ENCODE measurements at regions not wholly inside any gene's neighbourhood (a gene's known extent, or its start where the extent isn't known, plus 50 kb on each side); places are given as distances from the start of the nearest gene placed in this dataset.

- peaks cover 5% of the 10 kb centered on the region for H3K9me3 Mint-ChIP-seq
- H3K4me1 Mint-ChIP-seq: no peaks in the 10 kb centered on the region
- H3K27me3 Mint-ChIP-seq: no peaks in the 10 kb centered on the region
- DNase-seq: no peak
- no peak overlapping the region for H3K27ac Mint-ChIP-seq
- no peak overlapping the region for H3K4me3 Mint-ChIP-seq
- no peaks in the 10 kb centered on the region for H3K36me3 Mint-ChIP-seq
Measured at GRCh38 chr2:194769030-194769429, 888.0 kb upstream of the SLC39A10 start.

DNA sequence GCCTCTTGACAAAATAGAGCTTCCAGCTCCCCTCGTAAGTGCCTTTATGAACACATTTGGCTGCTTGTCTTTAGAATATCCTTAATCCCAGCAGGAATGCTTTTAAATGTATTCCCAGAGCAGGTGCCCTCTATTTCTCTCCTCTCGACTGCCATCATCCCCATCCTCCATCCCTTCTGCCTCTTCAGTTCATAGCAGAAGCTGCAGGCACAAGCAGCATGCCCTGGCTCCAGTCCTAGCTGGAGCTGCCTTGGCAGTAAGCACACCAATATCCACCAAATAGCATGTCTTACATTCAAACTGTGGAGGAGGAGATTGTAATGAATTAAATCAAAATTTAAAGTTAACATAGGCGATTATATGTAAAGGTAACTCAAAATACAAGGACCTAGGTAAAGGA is 891.3 kb upstream of the SLC39A10 start:
- H3K27ac Mint-ChIP-seq: no peak overlapping the region
- DNase-seq: no peak
- H3K27me3 Mint-ChIP-seq: peaks cover 4% of the 10 kb centered on the region
- H3K4me1 Mint-ChIP-seq: no peaks in the 10 kb centered on the region
- no peak overlapping the region for H3K4me3 Mint-ChIP-seq
- peaks cover 2% of the 10 kb centered on the region for H3K9me3 Mint-ChIP-seq
- H3K36me3 Mint-ChIP-seq: no peaks in the 10 kb centered on the region

- Mint-ChIP-seq H3K27me3 (no peaks in the 10 kb centered on the region), H3K4me3 (no peak overlapping the region), H3K4me1 (no peaks in the 10 kb centered on the region), H3K36me3 (no peaks in the 10 kb centered on the region), H3K9me3 (no peaks in the 10 kb centered on the region), H3K27ac (no peak overlapping the region)
- no peak for DNase-seq
Measured at GRCh38 chr2:194750926-194751325, 906.1 kb upstream of the SLC39A10 start.

DNA sequence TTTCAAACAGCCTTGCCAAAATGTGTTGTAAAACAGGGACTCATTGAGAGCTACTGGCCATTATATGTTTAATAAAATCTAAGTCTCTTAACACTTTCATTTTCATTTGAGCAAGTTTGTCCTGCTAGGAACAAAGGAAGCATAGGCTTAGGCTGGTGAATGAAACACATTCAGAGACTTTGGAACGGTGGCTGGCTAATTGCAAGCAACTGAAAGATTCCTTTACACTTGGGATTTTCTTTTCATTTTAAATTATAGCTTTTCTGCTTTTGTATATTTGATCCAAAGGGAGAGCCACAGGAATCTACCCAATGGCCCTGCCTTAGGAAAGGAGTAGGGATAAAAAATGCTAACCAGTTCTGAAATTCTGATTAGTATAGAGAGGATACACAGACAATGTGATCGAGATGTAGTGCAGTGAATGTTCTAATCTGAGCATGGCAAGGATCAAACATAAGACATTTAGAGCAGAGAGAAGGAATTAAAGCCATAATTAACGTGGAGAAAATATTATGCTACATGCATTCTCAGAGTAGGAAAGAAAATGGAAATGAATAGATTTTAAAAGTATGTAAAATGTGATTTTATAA is 911.4 kb upstream of the SLC39A10 start:
- no peak overlapping the region for H3K4me3 Mint-ChIP-seq
- no peaks in the 10 kb centered on the region for H3K9me3 Mint-ChIP-seq
- H3K36me3 Mint-ChIP-seq: no peaks in the 10 kb centered on the region
- H3K27ac Mint-ChIP-seq: no peak overlapping the region
- no peaks in the 10 kb centered on the region for H3K27me3 Mint-ChIP-seq
- no peaks in the 10 kb centered on the region for H3K4me1 Mint-ChIP-seq
- no peak for DNase-seq

DNA sequence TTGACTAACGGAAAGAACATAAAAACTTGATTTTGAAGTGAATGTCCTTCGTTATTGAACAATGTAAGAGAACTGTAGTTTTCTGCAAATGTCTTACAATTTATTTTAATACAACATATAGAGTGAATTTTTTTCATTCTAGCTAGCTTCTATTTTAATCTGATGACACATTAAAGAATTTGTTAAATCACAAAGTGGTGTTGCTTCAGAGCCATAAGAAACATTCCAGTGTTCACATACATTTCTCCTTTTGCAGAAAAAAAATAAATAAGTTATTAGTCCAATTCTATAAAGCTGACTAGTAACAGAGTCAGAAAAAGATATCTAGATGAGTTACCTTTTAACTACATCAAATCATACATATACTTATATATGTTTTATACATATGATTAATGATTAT is 914.3 kb upstream of the SLC39A10 start:
- DNase-seq: no peak
- no peaks in the 10 kb centered on the region for H3K36me3 Mint-ChIP-seq
- no peaks in the 10 kb centered on the region for H3K4me1 Mint-ChIP-seq
- no peaks in the 10 kb centered on the region for H3K27me3 Mint-ChIP-seq
- H3K9me3 Mint-ChIP-seq: no peaks in the 10 kb centered on the region
- H3K27ac Mint-ChIP-seq: no peak overlapping the region
- H3K4me3 Mint-ChIP-seq: no peak overlapping the region

DNA sequence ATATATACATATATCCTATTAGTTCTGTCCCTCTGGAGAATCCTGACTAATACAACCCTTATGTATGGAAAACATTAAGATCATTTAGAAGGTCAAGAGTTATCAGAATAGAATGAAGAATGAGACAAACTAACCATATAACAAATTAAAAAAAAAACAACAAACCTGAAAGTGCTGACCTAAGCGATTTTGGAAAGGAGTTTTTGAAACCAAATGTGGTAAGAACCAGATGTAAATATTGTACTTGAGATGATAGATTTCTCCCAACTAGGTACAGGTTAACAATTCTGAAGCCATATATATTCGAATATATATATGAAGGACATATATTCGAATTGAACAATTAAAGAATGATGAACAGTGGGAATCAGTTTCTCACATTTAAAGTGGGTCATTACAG is 917.8 kb upstream of the SLC39A10 start:
- H3K4me3 Mint-ChIP-seq: no peak overlapping the region
- no peaks in the 10 kb centered on the region for H3K4me1 Mint-ChIP-seq
- no peak for DNase-seq
- peaks cover 2% of the 10 kb centered on the region for H3K9me3 Mint-ChIP-seq
- H3K27ac Mint-ChIP-seq: no peak overlapping the region
- H3K36me3 Mint-ChIP-seq: no peaks in the 10 kb centered on the region
- H3K27me3 Mint-ChIP-seq: no peaks in the 10 kb centered on the region

- no peaks in the 10 kb centered on the region for H3K27me3 Mint-ChIP-seq
- no peak for DNase-seq
- no peaks in the 10 kb centered on the region for H3K36me3 Mint-ChIP-seq
- H3K27ac Mint-ChIP-seq: no peak overlapping the region
- no peaks in the 10 kb centered on the region for H3K4me1 Mint-ChIP-seq
- no peak overlapping the region for H3K4me3 Mint-ChIP-seq
- peaks cover 2% of the 10 kb centered on the region for H3K9me3 Mint-ChIP-seq
Measured at GRCh38 chr2:194735837-194736542, 921.0 kb upstream of the SLC39A10 start.

- H3K9me3 Mint-ChIP-seq: peaks cover under 1% of the 10 kb centered on the region
- H3K36me3 Mint-ChIP-seq: no peaks in the 10 kb centered on the region
- H3K4me3 Mint-ChIP-seq: no peak overlapping the region
- H3K27ac Mint-ChIP-seq: no peak overlapping the region
- no peaks in the 10 kb centered on the region for H3K27me3 Mint-ChIP-seq
- no peak for DNase-seq
- H3K4me1 Mint-ChIP-seq: no peaks in the 10 kb centered on the region
Measured at GRCh38 chr2:194730266-194730665, 926.8 kb upstream of the SLC39A10 start.

DNA sequence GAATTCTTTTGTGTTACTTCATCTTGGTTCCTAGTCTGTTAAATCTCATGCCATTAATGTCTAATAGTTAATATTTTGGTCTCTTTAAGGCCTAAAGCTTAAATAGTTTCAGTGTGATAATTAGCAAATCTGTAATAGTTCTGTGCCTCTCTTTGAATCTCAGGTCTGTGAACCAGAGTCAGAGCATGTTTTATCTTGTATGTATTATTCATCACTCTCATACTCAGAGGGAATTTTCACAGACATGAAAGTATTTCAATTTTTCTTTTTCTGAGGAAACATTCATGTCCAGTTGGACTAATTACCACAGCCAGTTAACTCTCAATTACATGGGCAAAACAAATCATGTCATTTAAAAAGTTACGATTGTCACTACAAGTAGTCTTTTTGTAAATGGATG is 931.9 kb upstream of the SLC39A10 start:
- no peak overlapping the region for H3K27ac Mint-ChIP-seq
- H3K36me3 Mint-ChIP-seq: no peaks in the 10 kb centered on the region
- no peak overlapping the region for H3K4me3 Mint-ChIP-seq
- no peaks in the 10 kb centered on the region for H3K4me1 Mint-ChIP-seq
- no peak for DNase-seq
- no peaks in the 10 kb centered on the region for H3K9me3 Mint-ChIP-seq
- H3K27me3 Mint-ChIP-seq: no peaks in the 10 kb centered on the region

DNA sequence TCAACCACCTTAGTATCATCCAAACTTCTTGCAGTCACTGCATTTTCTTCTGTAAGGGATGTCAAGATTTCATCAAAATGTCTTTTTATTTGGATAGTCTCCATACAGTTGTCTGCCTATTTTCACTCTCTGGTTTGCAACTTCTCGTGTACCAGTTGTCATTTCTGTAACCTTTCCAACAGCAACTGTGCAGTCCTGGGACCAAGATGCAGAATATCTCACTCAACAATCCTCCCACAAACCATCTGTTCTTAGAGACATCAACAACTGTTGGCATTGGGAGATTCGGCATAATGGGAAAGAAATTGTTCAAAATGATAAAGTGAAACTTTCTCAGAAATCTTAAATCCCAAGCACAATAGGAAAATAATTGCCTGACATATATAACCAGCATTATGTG is 933.6 kb upstream of the SLC39A10 start:
- H3K27me3 Mint-ChIP-seq: no peaks in the 10 kb centered on the region

GRCh38 chr2:194721227-194721626 is 935.8 kb upstream of the SLC39A10 start:
- Mint-ChIP-seq H3K27ac (no peak overlapping the region), H3K27me3 (no peaks in the 10 kb centered on the region), H3K36me3 (no peaks in the 10 kb centered on the region), H3K4me1 (no peaks in the 10 kb centered on the region), H3K4me3 (no peak overlapping the region), H3K9me3 (no peaks in the 10 kb centered on the region)
- no peak for DNase-seq

More for the DNA sequence above, 933.6 kb upstream of the SLC39A10 start:
- H3K4me3 Mint-ChIP-seq: no peak overlapping the region
- no peaks in the 10 kb centered on the region for H3K4me1 Mint-ChIP-seq
- H3K36me3 Mint-ChIP-seq: no peaks in the 10 kb centered on the region
- no peaks in the 10 kb centered on the region for H3K9me3 Mint-ChIP-seq
- H3K27ac Mint-ChIP-seq: no peak overlapping the region
- no peak for DNase-seq

DNA sequence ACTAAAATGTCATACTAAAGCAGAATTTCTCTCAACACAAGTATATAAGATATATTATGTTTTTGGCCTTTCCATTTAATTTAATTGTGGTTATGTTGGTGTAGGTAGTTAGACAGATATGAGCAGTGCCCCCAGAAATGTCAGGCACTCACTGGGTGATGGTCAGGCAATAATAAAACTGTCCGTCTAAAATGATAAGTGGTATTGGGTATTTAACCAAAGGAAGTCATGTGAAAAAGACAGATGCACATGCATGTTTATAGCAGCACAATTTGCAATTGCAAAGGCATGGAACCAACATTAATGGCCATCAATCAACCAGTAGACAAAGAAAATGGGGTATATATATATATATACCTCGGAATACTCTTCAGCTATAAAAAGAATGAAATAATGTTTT is 936.6 kb upstream of the SLC39A10 start:
- DNase-seq: no peak
- no peak overlapping the region for H3K4me3 Mint-ChIP-seq
- H3K9me3 Mint-ChIP-seq: no peaks in the 10 kb centered on the region
- H3K4me1 Mint-ChIP-seq: no peaks in the 10 kb centered on the region
- H3K27ac Mint-ChIP-seq: no peak overlapping the region
- no peaks in the 10 kb centered on the region for H3K36me3 Mint-ChIP-seq
- H3K27me3 Mint-ChIP-seq: no peaks in the 10 kb centered on the region

GRCh38 chr2:194718881-194719280 is 938.1 kb upstream of the SLC39A10 start:
- Mint-ChIP-seq H3K4me3 (no peak overlapping the region), H3K36me3 (no peaks in the 10 kb centered on the region)

GRCh38 chr2:194714541-194714940 is 942.5 kb upstream of the SLC39A10 start:
- Mint-ChIP-seq H3K27me3 (no peaks in the 10 kb centered on the region), H3K4me1 (no peaks in the 10 kb centered on the region), H3K9me3 (no peaks in the 10 kb centered on the region), H3K36me3 (no peaks in the 10 kb centered on the region), H3K4me3 (no peak overlapping the region), H3K27ac (no peak overlapping the region)
- DNase-seq: no peak

More at GRCh38 chr2:194718881-194719280, 938.1 kb upstream of the SLC39A10 start:
- no peak overlapping the region for H3K27ac Mint-ChIP-seq
- no peaks in the 10 kb centered on the region for H3K4me1 Mint-ChIP-seq
- H3K9me3 Mint-ChIP-seq: no peaks in the 10 kb centered on the region
- no peaks in the 10 kb centered on the region for H3K27me3 Mint-ChIP-seq
- DNase-seq: no peak

DNA sequence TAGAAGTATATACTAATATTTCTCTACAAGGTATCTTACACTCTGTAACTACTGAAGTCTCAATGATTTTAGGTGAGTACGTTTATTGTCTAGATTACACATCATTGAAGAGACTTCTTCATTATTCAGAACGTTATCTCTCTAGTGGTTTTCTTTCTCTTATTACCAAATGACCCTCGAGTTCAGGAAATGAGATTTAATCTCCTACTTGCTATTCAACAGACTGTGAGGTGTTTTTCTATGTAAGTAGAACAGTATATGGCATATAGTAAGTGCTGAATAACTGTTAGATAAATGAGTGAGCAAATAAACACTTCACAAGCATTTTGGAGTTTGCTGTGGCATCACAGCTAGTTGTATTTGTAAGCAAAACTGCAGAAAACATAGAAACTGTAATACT is 947.2 kb upstream of the SLC39A10 start:
- Mint-ChIP-seq H3K9me3 (no peaks in the 10 kb centered on the region), H3K36me3 (no peaks in the 10 kb centered on the region), H3K27me3 (no peaks in the 10 kb centered on the region), H3K27ac (no peak overlapping the region), H3K4me3 (no peak overlapping the region), H3K4me1 (no peaks in the 10 kb centered on the region)
- no peak for DNase-seq

- no peak overlapping the region for H3K4me3 Mint-ChIP-seq
- no peaks in the 10 kb centered on the region for H3K27me3 Mint-ChIP-seq
- no peaks in the 10 kb centered on the region for H3K9me3 Mint-ChIP-seq
- no peak for DNase-seq
- H3K4me1 Mint-ChIP-seq: no peaks in the 10 kb centered on the region
- no peaks in the 10 kb centered on the region for H3K36me3 Mint-ChIP-seq
- no peak overlapping the region for H3K27ac Mint-ChIP-seq
Measured at GRCh38 chr2:194706179-194706578, 950.8 kb upstream of the SLC39A10 start.
